ENCODE measurements at regions not wholly inside any gene's neighbourhood (a gene's known extent, or its start where the extent isn't known, plus 50 kb on each side); places are given as distances from the start of the nearest gene placed in this dataset.
A peak's percentile ranks its signal among the peaks of the same experiment; 100 is the strongest.

DNA sequence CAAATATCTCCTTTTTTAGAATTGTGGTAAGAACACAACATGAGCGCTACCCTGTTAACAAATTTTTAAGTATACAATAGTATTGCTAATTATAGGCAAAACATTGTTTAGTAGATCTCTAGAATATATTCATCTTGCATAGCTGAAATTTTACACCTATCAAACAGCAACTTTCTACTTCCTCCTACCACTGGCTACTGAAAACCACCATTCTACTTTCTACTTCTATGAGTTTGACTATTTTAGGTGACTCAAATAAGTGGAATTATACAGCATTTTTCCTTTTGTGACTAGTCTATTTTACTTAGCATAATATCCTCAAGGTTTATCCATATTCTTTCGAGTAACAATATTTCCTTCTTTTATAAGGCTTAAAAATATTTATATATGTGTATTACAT lies 128.4 kb downstream of the FAM76B start:
- TF ChIP-seq, protein P1, sequence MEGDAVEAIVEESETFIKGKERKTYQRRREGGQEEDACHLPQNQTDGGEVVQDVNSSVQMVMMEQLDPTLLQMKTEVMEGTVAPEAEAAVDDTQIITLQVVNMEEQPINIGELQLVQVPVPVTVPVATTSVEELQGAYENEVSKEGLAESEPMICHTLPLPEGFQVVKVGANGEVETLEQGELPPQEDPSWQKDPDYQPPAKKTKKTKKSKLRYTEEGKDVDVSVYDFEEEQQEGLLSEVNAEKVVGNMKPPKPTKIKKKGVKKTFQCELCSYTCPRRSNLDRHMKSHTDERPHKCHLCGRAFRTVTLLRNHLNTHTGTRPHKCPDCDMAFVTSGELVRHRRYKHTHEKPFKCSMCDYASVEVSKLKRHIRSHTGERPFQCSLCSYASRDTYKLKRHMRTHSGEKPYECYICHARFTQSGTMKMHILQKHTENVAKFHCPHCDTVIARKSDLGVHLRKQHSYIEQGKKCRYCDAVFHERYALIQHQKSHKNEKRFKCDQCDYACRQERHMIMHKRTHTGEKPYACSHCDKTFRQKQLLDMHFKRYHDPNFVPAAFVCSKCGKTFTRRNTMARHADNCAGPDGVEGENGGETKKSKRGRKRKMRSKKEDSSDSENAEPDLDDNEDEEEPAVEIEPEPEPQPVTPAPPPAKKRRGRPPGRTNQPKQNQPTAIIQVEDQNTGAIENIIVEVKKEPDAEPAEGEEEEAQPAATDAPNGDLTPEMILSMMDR (conservative IDR thresholded peaks at IDR 0.05): no peak
- H3K27ac ChIP-seq: no peak overlapping the region; the same call in 1 of the 2 replicates

DNA sequence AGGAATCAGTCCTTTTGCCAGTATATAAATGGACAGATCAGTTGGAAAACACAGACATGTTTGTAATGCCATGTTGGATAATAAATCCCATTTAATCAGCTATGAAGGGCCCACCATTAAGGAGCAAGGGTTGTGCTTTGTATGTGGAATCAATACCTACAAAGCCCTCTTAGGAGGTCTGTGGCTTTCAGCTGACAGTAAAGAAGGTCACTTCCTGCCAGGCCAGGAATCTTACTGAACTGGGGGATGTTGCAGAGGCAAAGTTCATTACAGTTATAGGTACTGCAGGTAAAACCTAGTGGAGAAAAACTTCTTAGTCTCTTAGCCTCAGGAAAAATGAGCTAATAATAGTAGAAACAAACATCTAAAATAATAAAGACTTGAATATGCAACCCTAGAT lies 129.5 kb downstream of the FAM76B start:
- H3K27ac ChIP-seq: peak overlapping the region; percentile 20; the same call in 1 of the 2 replicates
- TF ChIP-seq, protein P1 (conservative IDR thresholded peaks at IDR 0.05): no peak

DNA sequence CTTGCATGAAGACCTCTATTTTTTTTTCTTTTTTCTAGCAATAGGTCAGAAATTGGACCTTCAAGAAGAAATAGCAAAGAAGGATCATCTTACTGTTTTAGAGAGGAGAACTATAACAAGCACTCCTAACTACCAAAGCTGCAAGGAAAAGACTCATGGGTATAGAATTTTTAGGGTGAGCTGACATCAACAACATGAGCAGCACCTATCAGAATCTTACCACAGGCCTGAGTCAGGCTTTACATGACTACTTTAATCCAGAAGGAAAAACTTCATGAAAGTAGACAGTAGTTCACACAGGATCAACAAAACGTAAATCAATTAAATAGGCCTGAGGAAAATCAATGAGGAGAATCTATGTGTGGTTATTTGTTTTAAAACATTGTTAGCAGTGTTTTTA lies 130.5 kb downstream of the FAM76B start:
- H3K27ac ChIP-seq: peak overlapping the region; percentile 20; the same call in 1 of the 2 replicates
- TF ChIP-seq, protein P1 (conservative IDR thresholded peaks at IDR 0.05): no peak

DNA sequence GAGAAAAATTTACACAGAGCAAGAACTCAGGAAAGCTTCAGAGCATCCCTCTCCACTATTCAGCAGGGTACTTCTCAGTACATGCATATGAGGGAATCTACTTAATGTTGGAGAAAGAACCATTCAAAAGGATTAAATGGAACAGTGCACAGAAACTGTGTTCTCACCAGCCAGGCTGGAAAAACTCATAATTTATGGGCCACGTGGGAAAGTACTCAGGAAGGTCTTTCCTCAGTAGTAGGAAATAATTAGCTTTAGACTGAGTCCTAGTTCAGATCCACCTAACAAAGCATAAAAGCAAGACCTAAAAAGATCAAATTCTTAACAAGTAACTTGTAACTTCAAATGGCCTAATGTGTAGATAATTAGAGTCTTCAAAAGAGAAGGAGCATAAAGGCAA lies 134.0 kb downstream of the FAM76B start:
- TF ChIP-seq, protein P1 (conservative IDR thresholded peaks at IDR 0.05): no peak
- H3K27ac ChIP-seq: peak overlapping the region; percentile 99

DNA sequence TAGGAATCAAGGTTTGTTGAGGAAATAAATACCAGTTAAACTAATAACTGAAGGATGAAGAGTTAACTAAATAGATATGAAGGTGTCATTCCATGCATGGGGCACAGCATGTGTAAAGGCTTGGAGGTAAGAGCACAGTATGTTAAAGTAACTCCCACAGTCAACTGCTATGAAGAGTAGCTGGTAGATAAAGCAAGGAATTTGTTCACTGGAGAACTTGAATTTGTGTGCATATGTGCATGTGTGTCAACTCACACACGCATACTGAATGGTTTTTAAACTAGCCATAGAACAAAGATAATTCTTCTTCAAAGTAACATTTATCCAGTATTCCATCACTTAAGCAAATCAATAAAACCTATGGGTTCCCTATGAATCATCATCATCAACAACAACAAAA lies 135.9 kb downstream of the FAM76B start:
- TF ChIP-seq, protein P1 (conservative IDR thresholded peaks at IDR 0.05): no peak
- peak overlapping the region; percentile 99 for H3K27ac ChIP-seq

DNA sequence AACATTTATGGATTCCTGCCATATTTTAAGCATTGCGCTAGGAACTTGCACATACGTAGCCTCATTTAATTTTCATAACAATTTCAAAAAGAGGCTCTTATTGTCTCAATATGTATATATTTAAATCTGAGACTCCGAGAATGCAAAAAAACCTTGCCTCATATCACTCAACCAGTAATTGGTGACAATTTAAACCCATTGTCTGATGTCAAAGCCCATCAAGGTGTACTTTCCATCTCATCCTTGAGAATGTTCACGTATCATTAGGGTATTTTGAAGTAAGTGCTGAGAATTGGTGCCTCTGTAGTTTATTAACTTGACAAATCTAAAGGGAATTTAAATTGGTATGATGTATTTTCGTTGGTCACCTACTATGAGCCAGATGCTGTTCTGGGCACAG lies 136.5 kb downstream of the FAM76B start:
- H3K27ac ChIP-seq: peak overlapping the region; percentile 99

DNA sequence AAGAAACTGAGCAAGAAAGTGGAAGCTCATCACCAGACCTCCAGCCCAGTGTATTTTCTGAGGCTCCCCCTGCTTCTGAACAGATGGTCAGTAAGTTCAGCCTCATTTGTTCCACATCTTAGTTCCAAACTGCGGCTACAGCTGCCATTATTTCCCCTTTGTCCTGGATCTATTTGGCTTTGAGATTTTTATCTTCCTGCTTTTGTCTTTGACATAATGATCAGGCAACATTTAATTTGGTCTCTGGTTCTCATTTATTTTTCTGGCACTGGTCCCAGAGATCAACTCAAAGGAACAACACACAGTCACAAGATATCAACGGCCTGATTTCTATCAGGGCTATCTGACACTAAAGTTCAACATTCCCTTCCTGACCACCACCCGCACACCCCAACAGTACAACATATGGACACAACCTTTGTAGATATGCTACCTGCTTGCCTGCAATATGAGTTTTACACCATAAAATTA lies 137.5 kb downstream of the FAM76B start:
- TF ChIP-seq, protein P1 (conservative IDR thresholded peaks at IDR 0.05): no peak
- H3K27ac ChIP-seq: peak overlapping the region; percentile 99

More for the DNA sequence above, 136.5 kb downstream of the FAM76B start:
- TF ChIP-seq, protein P1 (conservative IDR thresholded peaks at IDR 0.05): no peak

Measured in VCaP (cell line).